Right ventricle myocardium superior (tissue), 1 donor: ENCODE measurements at regions not wholly inside any gene's neighbourhood (a gene's known extent, or its start where the extent isn't known, plus 50 kb on each side); places are given as distances from the start of the nearest gene placed in this dataset.
"Not testable (repeated sequence)": the region's sequence is repeated elsewhere in the genome, so short reads cannot be mapped to it uniquely, and the experiment has no call there.

Source experiments
- ATAC-seq: fragments of 200-7000 bp; cut with Tn5 transposase; one replicate; pipeline ENCODE4 v1.9.1; 2020; ENCODE audit warnings: mild to moderate bottlenecking; ENCODE audit not compliant: poor library complexity
- DNase-seq: peaks from one replicate; pipeline ENCODE4 v3.0.0-alpha.2; 2020
- intact Hi-C: fragments of 100-400 bp; cut with DNase I; formaldehyde crosslinking; loops from one replicate; pipeline ENCODE4 v1.11.2; 2022
- donor health status: DM: no; HTN: yes; CAD: no; lungs with severe emphysema.

- intact Hi-C loops = no loop called here
- DNase-seq = no peak
- ATAC-seq = no peak
Measured at GRCh38 chr2:239647052-239647819, 246.4 kb upstream of the HDAC4 start.

- intact Hi-C loops = no loop called here
- no peak for ATAC-seq
- no peak for DNase-seq
Measured at GRCh38 chr2:239646184-239646583, 245.4 kb upstream of the HDAC4 start.

GRCh38 chr2:239644594-239644993 is 243.8 kb upstream of the HDAC4 start:
- DNase-seq, intact Hi-C loops, ATAC-seq: not testable (repeated sequence)

GRCh38 chr2:239644011-239644410 is 243.2 kb upstream of the HDAC4 start:
- ATAC-seq = no peak
- intact Hi-C loops = no loop called here
- no peak for DNase-seq

- ATAC-seq (no peak), DNase-seq (no peak)
- intact Hi-C loops = no loop called here
Measured at GRCh38 chr2:239642406-239643004, 241.7 kb upstream of the HDAC4 start.

- ATAC-seq, intact Hi-C loops, DNase-seq: not testable (repeated sequence)
Measured at GRCh38 chr2:239641904-239642303, 241.1 kb upstream of the HDAC4 start.

GRCh38 chr2:239640676-239641578 is 240.1 kb upstream of the HDAC4 start:
- no peak for ATAC-seq

GRCh38 chr2:239640210-239640609 is 239.4 kb upstream of the HDAC4 start:
- ATAC-seq (no peak), DNase-seq (no peak)
- intact Hi-C loops = no loop called here

More at GRCh38 chr2:239640676-239641578, 240.1 kb upstream of the HDAC4 start:
- no peak for DNase-seq
- intact Hi-C loops = no loop called here

- intact Hi-C loops = no loop called here
- ATAC-seq = no peak
Measured at GRCh38 chr2:239639421-239640185, 238.8 kb upstream of the HDAC4 start.

GRCh38 chr2:239638376-239638775 is 237.6 kb upstream of the HDAC4 start:
- intact Hi-C loops = no loop called here
- no peak for ATAC-seq
- no peak for DNase-seq

More at GRCh38 chr2:239639421-239640185, 238.8 kb upstream of the HDAC4 start:
- no peak for DNase-seq

GRCh38 chr2:239636808-239637207 is 236.0 kb upstream of the HDAC4 start:
- intact Hi-C loops = no loop called here
- no peak for ATAC-seq
- no peak for DNase-seq

- intact Hi-C loops = no loop called here
- no peak for ATAC-seq
- DNase-seq = no peak
Measured at GRCh38 chr2:239634769-239635168, 233.9 kb upstream of the HDAC4 start.

- peak; percentile 41 for ATAC-seq
- intact Hi-C loops = no loop called here
- no peak for DNase-seq
Measured at GRCh38 chr2:239630618-239631286, 229.9 kb upstream of the HDAC4 start.

- intact Hi-C loops = no loop called here
- no peak for DNase-seq
- no peak for ATAC-seq
Measured at GRCh38 chr2:239629926-239630617, 229.3 kb upstream of the HDAC4 start.

GRCh38 chr2:239626961-239627592 is 226.3 kb upstream of the HDAC4 start:
- DNase-seq = no peak
- intact Hi-C loops = no loop called here
- ATAC-seq = no peak

GRCh38 chr2:239625971-239626734 is 225.3 kb upstream of the HDAC4 start:
- no peak for ATAC-seq
- no peak for DNase-seq
- intact Hi-C loops = no loop called here
